NCI-H146 treated with DMSO at 0.1 percent for 48 hours (cell line): ENCODE measurements at regions not wholly inside any gene's neighbourhood (a gene's known extent, or its start where the extent isn't known, plus 50 kb on each side); places are given as distances from the start of the nearest gene placed in this dataset.

Experiments used
- DNase-seq: peaks from one replicate; lab custom pipeline; 2025; ENCODE audit not compliant: unreplicated experiment; lab: John Stamatoyannopoulos, UW

DNA sequence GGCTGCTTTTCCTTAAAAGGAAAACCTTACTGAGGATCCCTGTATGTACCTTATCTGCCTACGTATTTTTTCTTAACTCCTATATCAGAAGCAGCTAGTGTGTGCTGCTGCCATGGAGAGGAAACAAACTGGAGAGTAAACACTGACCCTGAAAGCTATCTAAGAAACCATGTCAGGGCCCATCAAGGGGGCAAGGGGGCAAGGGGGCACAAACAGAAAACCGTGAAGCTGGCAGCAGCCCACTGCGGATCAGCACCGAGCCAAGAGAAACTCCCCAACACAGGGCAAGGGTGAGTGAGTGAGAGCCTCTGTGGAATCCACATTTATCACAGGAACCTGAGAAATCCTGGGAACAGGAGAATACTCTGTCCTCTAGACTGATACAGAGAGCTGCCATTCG is 1204.2 kb downstream of the PCDH18 start:
- no peak for DNase-seq

DNA sequence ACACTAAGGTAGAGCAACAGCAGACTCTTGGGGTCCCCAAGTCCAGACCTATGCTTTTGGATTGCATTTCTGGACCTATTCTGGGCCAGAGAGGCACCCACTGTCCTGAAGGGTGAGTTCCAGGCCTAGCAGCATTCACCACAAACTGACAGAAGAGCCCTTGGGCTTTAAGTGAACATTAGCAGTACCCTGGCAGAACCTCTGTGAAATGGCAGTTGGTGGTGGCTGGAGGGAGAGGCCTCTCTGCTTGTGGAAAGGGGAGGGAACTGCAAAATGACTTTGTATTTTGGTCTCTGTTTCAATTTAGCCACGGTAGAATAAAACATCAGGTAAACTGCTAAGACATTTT is 1211.9 kb downstream of the PCDH18 start:
- DNase-seq, result no peak

DNA sequence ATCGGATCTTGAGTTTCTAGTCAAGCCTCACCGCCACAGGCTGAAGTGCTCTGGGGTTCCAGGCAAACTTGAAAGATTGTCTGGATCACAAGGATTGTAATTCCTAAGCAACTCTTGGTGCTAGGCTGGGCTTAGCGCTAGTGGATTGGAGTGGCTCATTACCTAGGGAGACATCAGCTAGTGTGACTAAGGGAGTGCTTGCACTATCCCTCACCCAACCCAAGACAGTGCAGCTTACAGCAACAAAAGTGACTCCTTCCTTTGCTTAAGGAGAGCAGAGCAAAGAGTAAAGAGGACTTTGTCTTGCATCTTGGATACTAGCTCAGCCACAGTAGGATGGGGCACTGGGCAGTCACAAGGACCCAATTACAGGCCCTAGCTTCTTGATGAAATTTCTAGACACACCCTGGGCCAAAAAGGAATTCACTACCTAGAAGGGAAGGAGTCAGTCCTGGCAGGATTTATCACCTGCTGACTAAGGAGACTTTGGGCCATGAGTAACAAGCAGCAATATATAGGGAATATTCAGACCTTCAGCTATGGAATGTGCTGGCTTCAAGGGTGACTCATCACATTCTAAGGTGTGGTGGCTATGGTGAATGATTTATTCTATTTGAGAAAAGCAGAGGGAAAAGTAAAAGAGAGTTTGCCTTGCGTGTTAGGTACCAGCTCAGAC is 1212.4 kb downstream of the PCDH18 start:
- DNase-seq, result no peak

DNA sequence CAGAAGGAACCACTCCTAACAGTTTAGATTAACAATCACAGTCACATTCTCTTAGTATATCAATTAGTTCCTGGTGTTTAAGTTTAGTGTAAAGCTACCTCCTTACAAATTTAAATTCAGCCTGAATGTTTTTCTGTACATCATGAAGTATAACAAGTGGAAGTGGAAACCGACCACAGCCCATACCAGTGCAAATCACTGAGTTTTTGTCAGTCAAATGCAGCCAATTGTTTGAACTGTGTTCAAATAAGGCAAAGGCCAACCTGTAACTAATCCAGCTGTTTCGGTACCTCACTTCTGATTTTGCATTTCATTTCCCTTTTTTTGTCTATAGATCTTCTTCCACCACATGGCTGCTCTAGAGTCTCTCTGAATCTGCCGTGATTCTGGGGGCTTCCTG is 1215.3 kb downstream of the PCDH18 start:
- DNase-seq, result no peak

DNA sequence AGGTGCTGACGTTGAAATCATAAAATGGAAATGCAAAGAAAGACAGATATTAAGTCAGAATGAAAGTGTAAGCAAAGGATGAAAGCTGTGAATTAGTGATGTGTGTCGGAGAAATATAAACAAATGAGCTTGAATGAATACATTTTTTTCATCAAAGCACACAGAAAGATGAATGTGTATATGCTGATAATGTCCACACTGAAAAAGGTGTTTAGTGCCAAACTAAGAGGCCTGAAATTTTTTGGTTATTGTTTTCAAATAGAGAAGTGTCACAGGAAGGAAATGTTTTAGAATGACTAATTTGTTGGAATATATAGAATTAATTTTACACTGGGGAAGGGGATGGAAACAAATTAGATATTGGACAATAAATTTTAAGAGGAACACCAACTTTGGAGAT is 1217.6 kb downstream of the PCDH18 start:
- no peak for DNase-seq

DNA sequence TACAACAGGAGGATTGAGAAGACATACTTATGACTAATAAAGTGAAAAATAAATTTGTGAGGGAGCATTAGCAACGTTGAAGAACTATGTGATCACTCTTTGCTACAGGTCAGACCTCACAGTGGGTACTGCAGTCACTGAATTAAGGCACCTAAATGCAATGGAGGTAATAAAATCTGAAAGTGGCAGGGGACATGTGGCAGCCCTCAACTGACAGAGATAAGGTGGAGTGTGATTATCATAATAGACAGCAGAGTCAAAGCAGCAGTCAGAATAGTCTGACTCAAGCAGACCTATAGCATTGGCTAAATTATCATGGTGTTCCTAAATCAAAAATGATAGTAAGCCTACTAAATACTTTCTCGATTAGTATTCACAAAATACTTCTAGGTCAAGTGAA is 1220.5 kb downstream of the PCDH18 start:
- no peak for DNase-seq

DNA sequence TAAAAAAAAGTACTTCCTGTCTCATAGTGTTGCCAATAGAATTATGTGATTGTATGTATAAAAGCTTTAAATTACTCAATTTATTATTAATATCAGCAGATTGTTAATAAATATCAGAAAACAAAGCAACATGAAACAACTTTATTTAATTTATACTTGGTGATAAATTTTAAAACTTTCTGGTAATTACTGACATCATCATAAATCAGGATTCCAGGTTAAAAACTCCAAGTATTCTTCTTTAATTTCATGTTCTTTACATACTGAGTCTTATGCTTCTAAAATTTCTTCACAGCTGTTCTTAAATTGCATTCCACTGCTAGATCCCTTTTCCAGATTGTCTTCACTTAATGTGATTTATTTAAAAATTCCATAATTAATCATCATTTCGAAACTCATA is 1224.5 kb downstream of the PCDH18 start:
- DNase-seq, result no peak

DNA sequence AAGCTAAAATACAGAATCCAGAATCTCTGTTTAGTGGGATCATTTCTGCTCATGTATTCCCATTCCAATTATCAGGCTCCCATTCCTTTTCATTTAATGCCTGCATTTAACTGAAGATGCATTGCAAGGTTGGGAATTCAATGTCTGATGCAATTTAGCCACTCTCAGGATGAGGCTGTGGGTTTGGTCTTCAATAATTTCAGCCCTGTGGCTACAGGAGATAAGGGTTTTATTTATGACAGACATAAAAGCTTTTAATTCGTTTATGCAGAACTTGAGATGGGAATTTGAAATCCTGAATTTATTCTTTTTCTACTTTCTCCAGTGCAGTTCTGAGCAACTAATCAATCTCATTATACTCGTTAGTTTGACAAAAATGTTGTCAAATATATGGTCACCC is 1225.9 kb downstream of the PCDH18 start:
- no peak for DNase-seq

DNA sequence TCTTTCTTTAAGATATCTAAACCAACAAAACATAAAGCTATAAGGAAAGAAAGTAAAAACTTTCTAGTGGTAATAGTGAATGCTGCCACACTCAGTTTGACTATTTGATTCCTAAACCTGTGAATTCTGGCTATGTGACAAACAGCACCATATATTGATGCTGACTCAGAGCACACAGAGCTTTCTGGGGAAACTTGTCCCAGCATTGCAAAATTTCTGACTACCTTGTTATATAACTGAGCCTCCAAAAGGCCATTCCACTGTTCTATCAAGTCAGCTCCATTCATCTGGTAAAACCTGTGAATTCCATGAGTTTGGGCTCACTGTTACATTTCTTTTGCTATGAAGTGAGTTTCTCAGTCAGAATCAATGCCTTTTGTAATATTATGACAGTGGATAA is 1229.7 kb downstream of the PCDH18 start:
- DNase-seq, result no peak

DNA sequence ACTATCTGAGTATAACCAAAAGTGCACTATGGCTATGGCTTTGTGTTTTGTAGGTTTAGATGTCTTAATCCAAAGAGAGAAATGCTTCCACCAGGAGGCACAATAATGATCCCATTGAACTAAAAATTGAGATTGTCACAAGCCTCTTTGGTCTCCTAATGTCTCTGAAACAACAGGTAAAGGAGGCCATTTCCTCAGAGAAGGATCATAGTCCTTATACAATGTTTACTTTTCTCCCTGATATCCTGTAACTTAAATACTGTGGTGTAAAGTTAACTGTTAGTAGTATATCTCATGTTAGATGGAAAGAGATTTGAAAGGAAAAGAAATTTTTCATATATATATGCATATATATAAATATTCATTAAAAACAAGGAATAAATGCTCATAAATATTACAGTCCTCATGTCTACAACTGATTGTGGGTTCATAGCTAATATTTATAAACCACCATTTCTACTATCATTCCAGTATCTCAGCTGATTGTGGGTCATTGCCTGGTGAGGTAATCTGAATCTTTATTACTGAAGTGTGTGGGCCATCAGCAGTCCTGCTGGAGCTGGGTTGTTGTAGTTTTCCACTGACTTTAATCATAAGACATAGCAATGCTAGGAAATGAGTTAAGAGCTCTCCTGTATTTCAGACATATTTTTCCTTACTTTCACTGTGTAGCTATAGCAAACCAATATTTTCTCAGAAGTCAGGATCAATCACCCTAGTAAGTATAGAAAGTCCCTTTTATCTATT is 1230.4 kb downstream of the PCDH18 start:
- DNase-seq, result no peak

DNA sequence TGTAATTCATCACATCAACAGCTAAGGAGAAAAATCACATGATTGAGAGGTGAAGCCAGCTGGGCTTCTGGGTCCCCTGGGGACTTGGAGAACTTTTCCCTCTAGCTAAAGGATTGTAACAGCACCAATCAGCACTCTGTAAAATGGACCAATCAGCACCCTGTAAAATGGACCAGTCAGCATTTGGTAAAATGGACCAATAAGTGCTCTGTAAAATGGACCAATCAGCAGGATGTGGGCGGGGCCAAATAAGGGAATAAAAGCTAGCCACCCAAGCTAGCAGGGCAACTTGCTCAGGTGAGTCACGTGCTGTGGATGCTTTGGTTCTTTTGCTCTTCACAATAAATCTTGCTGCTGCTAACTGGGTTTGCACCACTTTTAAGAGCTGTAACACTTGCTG is 1248.3 kb downstream of the PCDH18 start:
- DNase-seq, result no peak

DNA sequence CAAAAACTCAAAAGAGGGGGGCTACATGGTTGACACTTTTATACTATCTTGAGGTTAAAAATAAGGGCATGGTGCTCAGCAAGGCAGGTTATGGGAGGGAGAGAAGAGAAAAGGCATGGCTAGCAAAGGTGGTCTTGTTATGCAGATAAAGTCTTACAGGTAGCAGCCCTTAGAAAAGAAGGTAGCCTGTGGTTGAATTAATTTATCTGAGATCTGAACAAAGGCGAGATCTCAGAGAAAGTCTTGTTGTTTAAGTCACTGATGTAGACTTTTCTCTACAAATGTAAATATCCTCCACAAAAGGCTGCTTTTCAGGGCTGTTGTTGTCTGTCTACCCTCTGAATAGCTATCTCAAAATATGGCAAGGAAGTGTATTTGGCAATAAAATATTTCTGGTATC is 1250.4 kb downstream of the PCDH18 start:
- no peak for DNase-seq

DNA sequence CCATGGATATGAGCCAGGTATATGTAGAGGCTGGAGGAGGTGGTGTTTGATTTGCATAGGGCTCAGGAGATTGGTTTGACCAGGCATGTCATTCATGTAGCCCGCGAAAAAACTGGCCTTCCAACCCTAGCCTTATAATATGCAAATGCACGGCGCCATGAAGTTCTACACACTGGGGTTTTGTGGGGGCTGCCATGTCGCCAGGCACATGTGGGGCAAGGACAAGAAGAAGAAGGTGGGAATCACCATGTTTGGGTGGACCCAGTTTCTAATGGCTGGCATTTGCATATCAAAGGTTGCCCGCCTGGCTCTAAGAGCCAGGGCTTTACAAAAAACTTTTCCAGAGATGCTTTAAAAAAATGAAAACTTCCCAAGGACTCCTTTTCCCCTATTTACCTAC is 1251.0 kb downstream of the PCDH18 start:
- no peak for DNase-seq

DNA sequence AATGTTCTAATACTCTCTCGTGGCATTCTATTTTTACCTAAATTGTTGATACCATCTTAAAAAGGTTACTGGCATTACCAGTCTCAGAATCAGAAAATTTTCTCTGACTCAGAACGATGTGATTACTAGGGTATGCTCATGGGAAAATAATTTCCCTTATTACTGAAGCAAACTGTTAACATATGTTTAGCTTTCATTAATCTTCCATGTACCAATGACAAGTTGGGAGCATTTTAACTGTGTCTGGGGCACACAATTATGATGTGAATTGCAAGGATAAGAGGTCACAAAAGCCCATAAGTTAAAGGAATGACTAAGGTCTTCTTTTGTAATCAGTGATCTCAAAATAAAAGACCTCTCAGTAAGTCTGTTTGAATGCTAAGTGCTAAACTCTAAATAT is 1254.6 kb downstream of the PCDH18 start:
- no peak for DNase-seq

DNA sequence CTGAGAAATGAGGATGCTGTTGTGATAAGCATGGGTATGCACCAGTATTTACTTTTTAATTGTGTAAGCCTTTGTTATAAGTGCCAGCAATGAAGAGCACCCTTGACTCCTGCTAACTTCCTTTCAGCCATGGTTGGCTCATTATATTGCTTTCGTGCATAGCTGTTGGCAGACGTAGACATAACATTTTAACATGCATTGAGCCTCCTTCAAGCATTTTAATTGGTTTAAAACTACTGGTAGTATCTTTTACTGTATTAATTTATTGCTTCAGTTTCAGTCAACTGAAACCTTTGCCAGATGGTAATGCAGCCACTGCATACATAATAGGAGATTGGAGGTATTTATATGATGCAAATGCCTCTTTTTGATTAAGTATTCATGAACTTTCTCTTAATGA is 1285.4 kb downstream of the PCDH18 start:
- no peak for DNase-seq

DNA sequence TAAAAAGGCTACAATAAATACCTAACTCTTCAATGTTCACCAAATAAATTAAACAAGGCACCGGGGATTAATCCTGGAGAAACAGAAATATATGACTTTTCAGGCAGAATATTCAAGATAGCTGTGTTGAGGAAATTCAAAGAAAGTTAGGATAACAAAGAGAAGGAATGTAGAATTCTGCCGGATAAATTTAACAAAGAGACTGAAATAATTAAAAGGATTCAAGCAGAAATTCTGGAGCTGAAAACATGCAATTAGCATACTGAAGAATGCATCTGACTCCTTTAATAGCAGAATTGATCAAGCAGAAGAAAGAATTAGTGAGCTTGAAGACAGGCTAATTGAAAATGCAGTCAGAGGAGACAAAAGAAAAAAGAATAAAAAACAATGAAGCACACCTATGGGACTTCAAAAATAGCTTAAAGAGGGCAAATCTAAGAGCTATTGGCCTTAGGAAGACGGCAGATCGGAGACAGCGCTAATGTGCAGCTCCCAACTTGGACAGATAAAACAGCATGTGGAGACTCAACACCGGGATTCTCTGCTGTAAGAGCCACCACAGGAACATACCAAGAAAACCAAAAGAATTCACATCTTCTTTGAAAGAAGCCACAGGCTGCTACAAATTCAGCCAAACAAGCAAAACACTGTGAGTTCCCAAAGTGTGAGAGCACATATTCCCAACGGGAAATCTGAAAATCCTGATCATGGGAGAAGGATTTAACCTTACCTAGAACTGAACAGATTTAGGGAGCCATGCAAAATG is 1290.9 kb downstream of the PCDH18 start:
- no peak for DNase-seq

DNA sequence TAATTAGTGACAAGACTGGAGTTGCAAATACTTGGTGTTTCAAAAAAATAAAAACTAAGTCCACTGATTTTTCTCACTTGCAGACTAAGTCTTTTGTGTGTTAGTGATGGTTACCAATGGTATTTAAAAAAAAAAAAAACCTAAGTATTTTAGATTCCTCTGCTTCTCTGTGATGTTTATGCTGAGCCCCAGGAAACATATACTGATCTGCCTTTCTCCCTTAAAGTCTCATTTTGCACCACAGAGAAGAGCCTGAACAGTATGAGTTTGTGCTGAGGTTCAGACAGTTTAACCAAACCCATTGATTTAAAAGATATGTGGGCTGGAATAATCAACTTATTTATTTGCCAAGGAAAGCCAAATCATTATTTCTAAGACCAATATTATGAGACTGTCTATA is 1305.0 kb downstream of the PCDH18 start:
- no peak for DNase-seq

DNA sequence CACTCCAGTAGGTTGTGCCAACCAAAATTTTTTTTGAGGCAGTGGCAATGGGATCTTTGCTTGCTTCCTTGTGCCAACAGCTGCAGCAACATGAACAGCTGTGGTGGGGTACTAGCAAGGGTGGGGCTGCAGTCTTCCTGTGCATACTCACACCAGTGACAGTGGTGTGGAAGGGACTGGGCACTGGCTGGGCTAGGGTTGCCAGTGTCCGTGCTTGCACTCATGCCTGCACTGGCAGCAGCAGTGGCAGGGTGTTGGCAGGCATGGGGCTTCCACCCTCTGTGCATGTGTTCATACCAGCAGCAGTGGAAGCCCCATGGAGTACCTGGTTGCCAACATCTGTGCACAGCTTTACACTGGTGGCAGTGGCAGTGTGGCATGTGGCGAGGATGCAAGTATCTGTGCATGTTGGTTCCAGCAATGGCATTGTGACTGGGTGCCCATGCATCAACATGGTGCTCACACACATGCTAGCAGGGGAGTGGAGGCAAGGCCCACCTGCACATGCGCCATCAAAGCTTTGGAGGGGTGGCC is 1312.6 kb downstream of the PCDH18 start:
- no peak for DNase-seq

DNA sequence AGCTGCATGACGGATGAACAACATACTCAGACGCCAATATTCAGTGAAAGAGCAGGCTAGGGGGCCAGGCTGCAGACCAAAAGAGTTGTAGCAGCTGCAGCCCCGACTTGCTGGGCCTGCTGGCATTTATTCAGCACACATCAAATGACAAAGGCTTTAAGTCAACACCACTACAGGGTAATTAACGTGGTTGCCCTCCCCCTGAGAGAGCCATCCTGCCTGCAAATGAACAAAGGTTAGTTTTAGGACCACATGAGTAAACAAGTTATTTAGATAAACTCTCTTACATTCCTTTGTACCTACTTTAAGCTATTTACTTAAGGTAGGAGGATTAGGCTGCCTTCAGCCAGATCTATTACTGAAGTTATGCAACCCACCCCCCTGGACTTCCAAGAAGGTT is 1329.1 kb downstream of the PCDH18 start:
- no peak for DNase-seq

DNA sequence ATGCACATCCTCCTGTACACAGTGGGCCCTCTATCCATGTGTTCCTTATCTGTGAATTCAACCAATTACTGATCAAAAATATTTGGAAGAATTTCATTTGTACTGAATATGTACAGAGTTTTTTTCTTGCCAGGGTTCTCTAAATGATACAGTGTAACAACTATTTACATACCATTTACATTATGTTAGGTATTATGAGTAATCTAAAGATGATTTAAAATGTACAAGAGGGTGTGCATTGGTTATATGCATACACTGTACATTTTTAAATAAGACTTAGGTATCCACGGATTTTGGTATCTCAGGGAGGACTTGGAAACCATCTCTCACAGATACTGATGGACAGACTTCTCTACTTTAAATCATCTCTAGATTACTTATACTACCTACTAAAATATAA is 1333.9 kb downstream of the PCDH18 start:
- no peak for DNase-seq

DNA sequence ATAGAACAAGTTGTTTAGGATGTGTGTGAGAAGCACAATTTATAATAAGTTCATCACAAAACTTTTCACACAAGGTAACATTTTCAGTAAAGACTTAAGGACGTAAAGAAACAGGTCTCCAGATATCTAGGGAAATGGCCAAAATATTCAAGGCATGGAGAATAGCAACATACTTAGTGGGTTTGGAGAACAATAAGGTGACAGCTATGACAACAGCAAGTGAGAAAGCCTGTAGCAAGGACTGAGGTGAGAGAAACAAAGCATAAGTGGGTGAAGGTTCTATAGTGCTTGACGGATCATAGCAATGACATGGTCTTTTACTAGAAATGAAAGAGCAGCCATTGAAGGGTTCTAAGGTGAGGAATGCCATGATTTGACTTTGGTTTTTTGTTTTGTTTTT is 1337.3 kb downstream of the PCDH18 start:
- no peak for DNase-seq

DNA sequence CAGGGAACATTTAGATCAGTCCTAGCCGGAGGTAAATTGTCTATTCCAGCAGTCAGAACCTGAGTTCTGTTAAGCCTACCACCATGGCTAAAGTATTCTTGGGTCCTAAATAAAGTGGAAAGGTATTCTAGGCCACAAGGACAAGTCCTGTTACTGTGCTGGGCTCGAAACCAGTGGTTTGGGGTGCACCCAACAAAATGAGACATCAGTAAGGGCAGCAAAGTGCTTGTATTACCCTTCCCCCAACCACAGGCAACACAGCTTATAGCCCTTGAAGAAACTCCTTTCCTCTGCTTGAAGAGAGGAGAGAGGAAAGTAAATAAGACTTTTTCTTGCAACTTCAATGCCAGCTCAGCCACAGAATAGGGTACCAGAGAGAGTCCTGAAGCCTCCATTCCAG is 1345.6 kb downstream of the PCDH18 start:
- DNase-seq, result no peak
